K562 (cell line): ENCODE measurements at regions not wholly inside any gene's neighbourhood (a gene's known extent, or its start where the extent isn't known, plus 50 kb on each side); places are given as distances from the start of the nearest gene placed in this dataset.

Experiments used
- ATAC-seq: fragments of 200-7000 bp; cut with Tn5 transposase; 3 replicates; pipeline ENCODE4 v1.9.1; 2020; ENCODE audit warnings: moderate library complexity
- BruUV-seq: library from RNA; stranded (reverse); fragments of 400-500 nt; replicated peaks from 2 replicates; lab custom pipeline; 2021; lab: Mats Ljungman, UMichigan
- CTCF ChIA-PET: fragments of 300-600 bp; formaldehyde crosslinking; extraction: SDS; loops from one replicate; lab custom pipeline; 2021; ENCODE audit warnings: low intra/inter-chr PET ratio; lab: Yijun Ruan, JAX
- POLR2A ChIA-PET: fragments of 300-600, 350-650 bp; sonication (Branson Sonifier 250); formaldehyde crosslinking; extraction: SDS; loops from one replicate; lab custom pipeline; 2021; ENCODE audit warnings: antibody characterized with exemption, inconsistent platforms; lab: Yijun Ruan, JAX
- DNase-seq, 4 experiments: peaks; one replicate each; pipeline versions ENCODE4 v3.0.0 to v3.0.0-alpha.2; 2011 to 2018; ENCODE audit warnings: low spot score in 3 of 4, mixed read lengths in 3 of 4; ENCODE audit errors: extremely low read depth in 1 of 4
- FAIRE-seq: peaks from 2 replicates; lab custom pipeline; 2011; peaks lifted over from hg19 to GRCh38; lab: Jason Lieb, UNC
- H2AFZ ChIP-seq: 2 replicates; pipeline ENCODE4 v1.6.0; 2011; ENCODE audit warnings: low read depth, low read length, control low read depth, inconsistent platforms
- H3K27ac ChIP-seq: fragments of 200-600 bp; 3 replicates; pipeline ENCODE4 v1.8.0; 2011; ENCODE audit warnings: low read depth, mild to moderate bottlenecking, control low read depth, inconsistent platforms, low read length, moderate library complexity, mixed read lengths; ENCODE audit errors: extremely low read depth
- H3K27me3 ChIP-seq, 2 experiments: fragments of 300-600 bp in 1 of 2; 2 replicates in 1 of 2; 3 replicates in 1 of 2; pipeline versions ENCODE4 v1.6.0 to v1.8.0; 2011; ENCODE audit warnings: inconsistent platforms in 2 of 2, low read length in 2 of 2, mild to moderate bottlenecking in 1 of 2, mixed read lengths in 1 of 2, moderate library complexity in 1 of 2; ENCODE audit not compliant: control insufficient read depth in 2 of 2, insufficient read depth in 2 of 2
- H3K36me3 ChIP-seq: fragments of 300-600 bp; 3 replicates; pipeline ENCODE4 v1.8.0; 2011; ENCODE audit warnings: mild to moderate bottlenecking, low read length, inconsistent platforms; ENCODE audit not compliant: control insufficient read depth, insufficient read depth
- H3K4me1 ChIP-seq, 2 experiments: fragments of 200-600 bp in 1 of 2; replicated peaks in 1 of 2; 2 replicates in 1 of 2; 3 replicates in 1 of 2; pipeline versions ENCODE4 v1.5.1 to v1.8.0; 2011; ENCODE audit warnings: inconsistent platforms in 2 of 2, low read length in 2 of 2, mild to moderate bottlenecking in 1 of 2, mixed read lengths in 1 of 2, moderate library complexity in 1 of 2; ENCODE audit not compliant: control insufficient read depth in 2 of 2, insufficient read depth in 2 of 2
- H3K4me2 ChIP-seq: 2 replicates; pipeline ENCODE4 v1.6.1; 2011; ENCODE audit warnings: low read length, control low read depth, inconsistent platforms, mixed read lengths; ENCODE audit not compliant: insufficient read depth
- H3K4me3 ChIP-seq: fragments of 200-600 bp; sonication (generic), shearing (Covaris generic); 2 replicates; pipeline ENCODE4 v1.5.1; 2016; ENCODE audit warnings: control low read depth, inconsistent platforms
- H3K79me2 ChIP-seq: fragments of 200-600 bp; 3 replicates; pipeline ENCODE4 v1.8.0; 2011; ENCODE audit warnings: low read length, inconsistent platforms; ENCODE audit not compliant: control insufficient read depth, insufficient read depth
- H3K9ac ChIP-seq, 2 experiments: 2 replicates each; pipeline versions ENCODE4 v1.6.0 to v1.6.1; 2011; ENCODE audit warnings: low read depth in 2 of 2, low read length in 2 of 2, control low read depth in 1 of 2, inconsistent platforms in 1 of 2, mild to moderate bottlenecking in 1 of 2, mixed read lengths in 1 of 2; ENCODE audit not compliant: insufficient read depth in 1 of 2
- H3K9me1 ChIP-seq: one replicate; pipeline ENCODE4 v1.6.0; 2011; ENCODE audit warnings: inconsistent platforms, mild to moderate bottlenecking, low read length, moderate library complexity; ENCODE audit not compliant: control insufficient read depth, insufficient read depth
- H3K9me3 ChIP-seq: replicated peaks from 2 replicates; pipeline ENCODE4 v1.5.1; 2011; ENCODE audit warnings: low read depth, low read length, inconsistent platforms; ENCODE audit not compliant: control insufficient read depth, insufficient read depth
- H4K20me1 ChIP-seq: replicated peaks from 2 replicates; pipeline ENCODE4 v1.6.1; 2011; ENCODE audit warnings: low read length, inconsistent platforms, mixed read lengths; ENCODE audit not compliant: control insufficient read depth, insufficient read depth
- FOXM1 ChIP-seq, 2 experiments: fragments of 450-650 bp in 1 of 2; sonication (generic) in 1 of 2; formaldehyde crosslinking in 1 of 2; IDR thresholded peaks; 2 replicates each; pipeline versions ENCODE4 v1.6.1 to v1.9.0; 2017 to 2022; ENCODE audit warnings: low read depth in 2 of 2, mild to moderate bottlenecking in 2 of 2, missing genetic modification reagents in 1 of 2, moderate library complexity in 1 of 2
- GABPB1 ChIP-seq: sonication (generic); formaldehyde crosslinking; IDR thresholded peaks from 2 replicates; pipeline ENCODE4 v1.8.0; 2022; ENCODE audit warnings: mild to moderate bottlenecking, missing genetic modification reagents
- GTF2E2 ChIP-seq: fragments of 200-800 bp; sonication (Bioruptor generic); IDR thresholded peaks from 2 replicates; pipeline ENCODE4 v1.6.1; 2016; ENCODE audit warnings: missing genetic modification characterization, missing compliant biosample characterization
- NFE2L1 ChIP-seq: fragments of 450-650 bp; IDR thresholded peaks from 2 replicates; pipeline ENCODE4 v1.6.1; 2016; ENCODE audit warnings: missing genetic modification characterization, low read depth, mild to moderate bottlenecking, missing compliant biosample characterization, moderate library complexity, borderline replicate concordance
- NONO ChIP-seq, 2 experiments: fragments of 200-400 bp in 1 of 2; fragments of 450-650 bp in 1 of 2; formaldehyde crosslinking in 1 of 2; IDR thresholded peaks; 2 replicates each; pipeline ENCODE4 v1.6.1; 2017; ENCODE audit warnings: low read depth in 2 of 2, mild to moderate bottlenecking in 2 of 2, moderate library complexity in 2 of 2, low read length in 1 of 2
- PCBP2 ChIP-seq: fragments of 200-400 bp; formaldehyde crosslinking; IDR thresholded peaks from 2 replicates; pipeline ENCODE4 v1.6.1; 2018; ENCODE audit warnings: low read length, low read depth, mild to moderate bottlenecking, moderate library complexity; ENCODE audit not compliant: poor library complexity, severe bottlenecking
- PHF20 ChIP-seq: fragments of 450-650 bp; IDR thresholded peaks from 2 replicates; pipeline ENCODE4 v1.6.1; 2018; ENCODE audit not compliant: partially characterized antibody
- SREBF1 ChIP-seq: fragments of 150-350 bp; IDR thresholded peaks from 2 replicates; pipeline ENCODE4 v1.6.1; 2014; ENCODE audit warnings: antibody characterized with exemption, low read depth, low read length, borderline replicate concordance
- STAT5B ChIP-seq: fragments of 250-450 bp; sonication (Bioruptor Pico); IDR thresholded peaks from 2 replicates; pipeline ENCODE4 v1.8.0; 2021; ENCODE audit warnings: mild to moderate bottlenecking, inconsistent platforms
- ZNF384 ChIP-seq: IDR thresholded peaks from 2 replicates; pipeline ENCODE4 v1.6.1; 2012; ENCODE audit warnings: low read depth, low read length, improper control_type of control experiment
- WGBS: fragments of 100-300 bp; shearing (Covaris generic); methylation state at CpG from one replicate; pipeline ENCODE4 v1.1.6; 2016; ENCODE audit warnings: low coverage, mixed read lengths; ENCODE audit not compliant: insufficient coverage; ENCODE audit errors: missing lambda C conversion rate; 5-methylcytosine and 5-hydroxymethylcytosine counted together
- in situ Hi-C: fragments of 300-500 bp; cut with MboI; formaldehyde crosslinking; loops from 4 replicates; pipeline ENCODE4 v1.15.0; 2018; ENCODE audit warnings: inconsistent platforms, mixed read lengths
- intact Hi-C: fragments of 100-400 bp; cut with micrococcal nuclease; formaldehyde crosslinking; loops from 2 replicates; pipeline ENCODE4 v1.14.2; 2022
- TF ChIP-seq, protein P1 (sequence below): fragments of 450-650 bp; IDR thresholded peaks from 2 replicates; pipeline ENCODE4 v1.6.1; 2017; ENCODE audit warnings: antibody characterized with exemption
- TF ChIP-seq, protein P2 (sequence below): fragments of 250-450 bp; sonication (Bioruptor Pico); IDR thresholded peaks from 2 replicates; pipeline ENCODE4 v1.8.0; 2022; ENCODE audit warnings: moderate library complexity, mild to moderate bottlenecking, inconsistent platforms
- TF ChIP-seq, protein P3 (sequence below): IDR thresholded peaks from 2 replicates; pipeline ENCODE4 v1.6.1; 2012; ENCODE audit warnings: low read depth, low read length, improper control_type of control experiment, borderline replicate concordance
- TF ChIP-seq, protein P4 (sequence below), 2 experiments: fragments of 450-650 bp; conservative IDR thresholded peaks; 2 replicates each; pipeline ENCODE4 v1.6.1; 2017; ENCODE audit warnings: mild to moderate bottlenecking in 2 of 2, moderate library complexity in 2 of 2

DNA sequence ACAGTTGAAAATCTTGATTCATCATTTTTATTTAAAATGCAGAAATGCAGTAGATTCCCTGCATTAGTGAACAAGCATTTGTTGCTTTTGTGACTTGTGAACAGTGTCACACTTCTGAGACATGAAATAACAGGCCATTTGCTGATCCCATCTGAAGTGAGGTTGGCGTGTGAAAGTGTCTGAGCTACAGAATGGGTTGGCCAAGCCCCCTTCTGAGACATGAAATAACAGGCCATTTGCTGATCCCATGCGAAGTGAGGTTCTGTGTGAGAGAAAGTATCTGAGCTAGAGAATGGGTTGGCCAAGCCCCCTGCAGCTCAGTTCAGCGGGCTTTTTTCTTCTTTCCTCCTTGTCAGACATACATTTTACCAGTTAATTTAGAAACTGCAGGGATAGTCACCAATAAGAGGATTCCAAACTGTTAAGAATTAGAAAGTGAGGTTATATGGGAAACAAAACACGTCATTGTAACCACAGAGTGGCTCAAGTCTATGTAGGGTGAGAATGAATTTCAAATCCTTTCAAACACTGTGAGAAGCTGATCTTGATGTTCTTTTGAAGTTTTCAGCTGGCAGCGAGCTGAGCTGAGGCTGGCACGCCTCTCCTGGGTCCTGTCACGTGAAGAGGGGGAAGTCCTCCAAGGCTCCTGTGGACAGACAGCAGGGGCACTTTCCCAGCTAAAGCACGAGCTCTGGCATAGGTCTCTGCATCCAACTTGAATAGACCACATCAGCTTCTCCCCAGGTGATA is 339.2 kb upstream of the SALL3 start:
- intact Hi-C loops = no loop called here
- TF ChIP-seq, protein P1, sequence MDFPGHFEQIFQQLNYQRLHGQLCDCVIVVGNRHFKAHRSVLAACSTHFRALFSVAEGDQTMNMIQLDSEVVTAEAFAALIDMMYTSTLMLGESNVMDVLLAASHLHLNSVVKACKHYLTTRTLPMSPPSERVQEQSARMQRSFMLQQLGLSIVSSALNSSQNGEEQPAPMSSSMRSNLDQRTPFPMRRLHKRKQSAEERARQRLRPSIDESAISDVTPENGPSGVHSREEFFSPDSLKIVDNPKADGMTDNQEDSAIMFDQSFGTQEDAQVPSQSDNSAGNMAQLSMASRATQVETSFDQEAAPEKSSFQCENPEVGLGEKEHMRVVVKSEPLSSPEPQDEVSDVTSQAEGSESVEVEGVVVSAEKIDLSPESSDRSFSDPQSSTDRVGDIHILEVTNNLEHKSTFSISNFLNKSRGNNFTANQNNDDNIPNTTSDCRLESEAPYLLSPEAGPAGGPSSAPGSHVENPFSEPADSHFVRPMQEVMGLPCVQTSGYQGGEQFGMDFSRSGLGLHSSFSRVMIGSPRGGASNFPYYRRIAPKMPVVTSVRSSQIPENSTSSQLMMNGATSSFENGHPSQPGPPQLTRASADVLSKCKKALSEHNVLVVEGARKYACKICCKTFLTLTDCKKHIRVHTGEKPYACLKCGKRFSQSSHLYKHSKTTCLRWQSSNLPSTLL = no peak
- TF ChIP-seq PHF20 (no peak), GTF2E2 (tag) (no peak), ZNF384 (no peak), FOXM1 (IDR thresholded peaks at IDR 0.05; ENCODE audit: low read depth) (no peak), FOXM1 (CRISPR knock-in tag; IDR thresholded peaks at IDR 0.05; ENCODE audit: low read depth) (no peak), NONO (IDR thresholded peaks at IDR 0.05; ENCODE audit: low read depth in 2 of 2, low read length in 1 of 2) (no peak), PCBP2 (no peak), GABPB1 (no peak), SREBF1 (no peak), STAT5B (CRISPR knock-in tag) (no peak), NFE2L1 (tag) (no peak)
- TF ChIP-seq, protein P2, sequence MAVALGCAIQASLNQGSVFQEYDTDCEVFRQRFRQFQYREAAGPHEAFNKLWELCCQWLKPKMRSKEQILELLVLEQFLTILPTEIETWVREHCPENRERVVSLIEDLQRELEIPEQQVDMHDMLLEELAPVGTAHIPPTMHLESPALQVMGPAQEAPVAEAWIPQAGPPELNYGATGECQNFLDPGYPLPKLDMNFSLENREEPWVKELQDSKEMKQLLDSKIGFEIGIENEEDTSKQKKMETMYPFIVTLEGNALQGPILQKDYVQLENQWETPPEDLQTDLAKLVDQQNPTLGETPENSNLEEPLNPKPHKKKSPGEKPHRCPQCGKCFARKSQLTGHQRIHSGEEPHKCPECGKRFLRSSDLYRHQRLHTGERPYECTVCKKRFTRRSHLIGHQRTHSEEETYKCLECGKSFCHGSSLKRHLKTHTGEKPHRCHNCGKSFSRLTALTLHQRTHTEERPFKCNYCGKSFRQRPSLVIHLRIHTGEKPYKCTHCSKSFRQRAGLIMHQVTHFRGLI (CRISPR knock-in tag) = no peak
- TF ChIP-seq, protein P3, sequence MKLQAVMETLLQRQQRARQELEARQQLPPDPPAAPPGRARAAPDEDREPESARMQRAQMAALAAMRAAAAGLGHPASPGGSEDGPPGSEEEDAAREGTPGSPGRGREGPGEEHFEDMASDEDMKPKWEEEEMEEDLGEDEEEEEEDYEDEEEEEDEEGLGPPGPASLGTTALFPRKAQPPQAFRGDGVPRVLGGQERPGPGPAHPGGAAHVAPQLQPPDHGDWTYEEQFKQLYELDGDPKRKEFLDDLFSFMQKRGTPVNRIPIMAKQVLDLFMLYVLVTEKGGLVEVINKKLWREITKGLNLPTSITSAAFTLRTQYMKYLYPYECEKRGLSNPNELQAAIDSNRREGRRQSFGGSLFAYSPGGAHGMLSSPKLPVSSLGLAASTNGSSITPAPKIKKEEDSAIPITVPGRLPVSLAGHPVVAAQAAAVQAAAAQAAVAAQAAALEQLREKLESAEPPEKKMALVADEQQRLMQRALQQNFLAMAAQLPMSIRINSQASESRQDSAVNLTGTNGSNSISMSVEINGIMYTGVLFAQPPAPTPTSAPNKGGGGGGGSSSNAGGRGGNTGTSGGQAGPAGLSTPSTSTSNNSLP = no peak
- TF ChIP-seq, protein P4, sequence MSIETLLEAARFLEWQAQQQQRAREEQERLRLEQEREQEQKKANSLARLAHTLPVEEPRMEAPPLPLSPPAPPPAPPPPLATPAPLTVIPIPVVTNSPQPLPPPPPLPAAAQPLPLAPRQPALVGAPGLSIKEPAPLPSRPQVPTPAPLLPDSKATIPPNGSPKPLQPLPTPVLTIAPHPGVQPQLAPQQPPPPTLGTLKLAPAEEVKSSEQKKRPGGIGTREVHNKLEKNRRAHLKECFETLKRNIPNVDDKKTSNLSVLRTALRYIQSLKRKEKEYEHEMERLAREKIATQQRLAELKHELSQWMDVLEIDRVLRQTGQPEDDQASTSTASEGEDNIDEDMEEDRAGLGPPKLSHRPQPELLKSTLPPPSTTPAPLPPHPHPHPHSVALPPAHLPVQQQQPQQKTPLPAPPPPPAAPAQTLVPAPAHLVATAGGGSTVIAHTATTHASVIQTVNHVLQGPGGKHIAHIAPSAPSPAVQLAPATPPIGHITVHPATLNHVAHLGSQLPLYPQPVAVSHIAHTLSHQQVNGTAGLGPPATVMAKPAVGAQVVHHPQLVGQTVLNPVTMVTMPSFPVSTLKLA (conservative IDR thresholded peaks at IDR 0.05) = no peak

More for the DNA sequence above, 339.2 kb upstream of the SALL3 start:
- ChIA-PET CTCF (no interaction called here), POLR2A (no interaction called here)
- Histone ChIP-seq H2AFZ (no peak overlapping the region), H3K4me3 (no peak overlapping the region), H3K79me2 (no peaks in the 10 kb centered on the region), H4K20me1 (no peaks in the 10 kb centered on the region), H3K27ac (no peak overlapping the region), H3K4me2 (no peak overlapping the region), H3K9me3 (no peaks in the 10 kb centered on the region), H3K9ac (no peak overlapping the region), H3K27me3 (peaks cover 0 to 22% of the 10 kb centered on the region in 2 experiments; a peak in 2 of 5 replicates), H3K9me1 (no peaks in the 10 kb centered on the region), H3K36me3 (no peaks in the 10 kb centered on the region), H3K4me1 (no peaks in the 10 kb centered on the region)
- no peak for ATAC-seq
- BruUV-seq = no TSS peak
- no peak for DNase-seq
- in situ Hi-C loops = no loop called here
- FAIRE-seq = no peak
- 0% methylated on average over 6 of the region's 8 CpGs for WGBS
